Adipocyte (in vitro differentiated cells): ENCODE measurements at regions not wholly inside any gene's neighbourhood (a gene's known extent, or its start where the extent isn't known, plus 50 kb on each side); places are given as distances from the start of the nearest gene placed in this dataset.

ENCODE experiments used
- DNase-seq: peaks from one replicate; pipeline ENCODE4 v3.0.0-alpha.2; 2015; ENCODE audit warnings: low read depth
- H3K27me3 ChIP-seq: replicated peaks from 2 replicates; pipeline ENCODE4 v1.7.0; 2013; ENCODE audit warnings: mild to moderate bottlenecking, low read length, moderate library complexity; ENCODE audit not compliant: control insufficient read depth, insufficient read depth
- H3K36me3 ChIP-seq: 2 replicates; pipeline ENCODE4 v1.7.0; 2013; ENCODE audit warnings: low read length, mild to moderate bottlenecking, moderate library complexity; ENCODE audit not compliant: control insufficient read depth, insufficient read depth, severe bottlenecking
- H3K4me1 ChIP-seq: 2 replicates; pipeline ENCODE4 v1.7.0; 2013; ENCODE audit warnings: mild to moderate bottlenecking, low read length, moderate library complexity; ENCODE audit not compliant: control insufficient read depth, insufficient read depth
- H3K4me3 ChIP-seq: 2 replicates; pipeline ENCODE4 v1.7.0; 2013; ENCODE audit warnings: mild to moderate bottlenecking, low read length, moderate library complexity
- H3K9ac ChIP-seq: 2 replicates; pipeline ENCODE4 v1.7.0; 2013; ENCODE audit warnings: mild to moderate bottlenecking, low read length, moderate library complexity
- H3K9me3 ChIP-seq: 2 replicates; pipeline ENCODE4 v1.7.0; 2013; ENCODE audit warnings: mild to moderate bottlenecking, low read length, moderate library complexity; ENCODE audit not compliant: control insufficient read depth

DNA sequence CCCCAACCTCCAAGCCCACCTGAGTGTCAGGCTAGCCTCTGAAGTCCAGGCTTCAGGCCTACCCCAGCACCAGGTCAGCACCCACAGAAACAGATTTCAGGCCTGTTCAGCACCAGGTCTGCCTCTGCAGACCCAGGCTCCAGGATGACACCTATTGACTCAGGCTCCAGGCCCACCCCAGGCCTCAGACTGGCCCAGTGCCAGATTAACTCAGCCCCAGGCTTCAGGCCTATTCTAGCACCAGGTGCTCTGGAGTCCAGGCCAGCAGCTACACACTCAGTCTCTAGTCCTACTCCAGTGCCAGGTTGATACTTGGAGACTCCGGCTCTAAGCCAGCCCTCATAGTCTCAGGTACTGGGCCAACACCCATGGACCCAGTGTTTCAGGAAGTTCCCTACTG, 541.7 kb upstream of the PBX1 start:
- Histone ChIP-seq H3K9me3 (peaks cover 9% of the 10 kb centered on the region), H3K4me1 (no peaks in the 10 kb centered on the region), H3K9ac (no peak overlapping the region), H3K4me3 (no peak overlapping the region), H3K27me3 (no peaks in the 10 kb centered on the region), H3K36me3 (no peaks in the 10 kb centered on the region)
- DNase-seq = no peak

DNA sequence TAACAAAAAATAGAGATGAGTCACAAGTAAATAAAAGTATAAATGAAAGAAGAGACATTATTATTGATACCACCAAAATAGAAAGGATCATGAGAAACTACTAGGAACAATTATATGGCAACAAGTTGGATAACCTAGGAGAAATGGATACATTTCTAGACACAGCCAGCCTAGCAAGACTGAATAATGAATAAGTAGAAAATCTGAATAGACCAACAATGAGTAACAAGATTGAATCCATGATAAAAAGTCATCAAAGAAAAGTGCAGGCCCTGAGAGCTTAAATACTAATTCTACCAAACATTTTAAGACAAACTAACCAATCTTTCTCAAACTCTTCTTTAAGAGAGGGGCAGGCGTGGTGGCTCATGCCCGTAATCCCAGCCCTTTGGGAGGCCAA, 538.6 kb upstream of the PBX1 start:
- no peak overlapping the region for H3K9ac ChIP-seq
- H3K36me3 ChIP-seq = no peaks in the 10 kb centered on the region
- no peak overlapping the region for H3K4me3 ChIP-seq
- DNase-seq = no peak
- H3K27me3 ChIP-seq = no peaks in the 10 kb centered on the region
- no peaks in the 10 kb centered on the region for H3K4me1 ChIP-seq
- peaks cover 6% of the 10 kb centered on the region for H3K9me3 ChIP-seq

DNA sequence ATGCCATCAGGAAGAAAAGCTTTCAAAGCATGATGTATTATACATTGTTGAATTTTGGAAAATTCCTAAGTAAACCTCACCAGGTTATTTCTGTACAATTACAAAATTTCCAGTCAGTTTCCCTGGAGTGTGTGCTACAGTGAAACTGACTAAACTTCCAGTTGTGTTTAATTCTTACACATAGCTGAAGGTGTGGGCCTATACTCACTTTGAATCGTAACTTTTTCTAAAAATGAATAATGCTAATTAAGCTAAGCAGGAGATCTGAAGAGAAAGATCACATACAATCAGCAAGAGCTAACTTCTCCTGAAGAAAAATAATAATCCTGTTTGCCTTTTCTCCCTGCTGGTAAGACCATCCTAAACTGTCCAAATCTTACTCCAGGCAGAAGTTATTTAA, 537.2 kb upstream of the PBX1 start:
- Histone ChIP-seq H3K9me3 (peaks cover 6% of the 10 kb centered on the region), H3K27me3 (no peaks in the 10 kb centered on the region), H3K4me3 (no peak overlapping the region), H3K36me3 (no peaks in the 10 kb centered on the region), H3K4me1 (no peaks in the 10 kb centered on the region), H3K9ac (no peak overlapping the region)
- DNase-seq = no peak

DNA sequence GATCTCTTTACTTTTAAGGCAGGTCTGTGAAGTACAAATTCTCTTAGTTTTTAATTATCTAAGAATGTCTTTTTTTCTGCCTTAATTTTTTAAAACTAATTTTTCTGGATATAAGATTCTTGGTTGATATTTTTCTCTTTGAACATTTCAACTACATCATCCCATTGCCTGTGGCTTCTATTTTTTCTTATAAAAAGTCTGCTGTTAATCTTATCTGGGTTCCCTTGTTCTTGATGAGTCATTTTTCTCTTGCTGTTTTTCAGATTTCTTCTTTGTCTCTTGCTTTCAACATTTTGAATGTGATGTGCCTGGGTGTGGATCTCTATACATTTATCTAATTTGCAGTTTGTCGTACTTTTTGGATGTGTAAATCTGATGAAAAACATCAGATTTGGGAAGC, 525.2 kb upstream of the PBX1 start:
- Histone ChIP-seq H3K4me1 (no peaks in the 10 kb centered on the region), H3K9me3 (peaks cover 23% of the 10 kb centered on the region), H3K36me3 (no peaks in the 10 kb centered on the region), H3K27me3 (no peaks in the 10 kb centered on the region), H3K4me3 (no peak overlapping the region), H3K9ac (no peak overlapping the region)
- no peak for DNase-seq

DNA sequence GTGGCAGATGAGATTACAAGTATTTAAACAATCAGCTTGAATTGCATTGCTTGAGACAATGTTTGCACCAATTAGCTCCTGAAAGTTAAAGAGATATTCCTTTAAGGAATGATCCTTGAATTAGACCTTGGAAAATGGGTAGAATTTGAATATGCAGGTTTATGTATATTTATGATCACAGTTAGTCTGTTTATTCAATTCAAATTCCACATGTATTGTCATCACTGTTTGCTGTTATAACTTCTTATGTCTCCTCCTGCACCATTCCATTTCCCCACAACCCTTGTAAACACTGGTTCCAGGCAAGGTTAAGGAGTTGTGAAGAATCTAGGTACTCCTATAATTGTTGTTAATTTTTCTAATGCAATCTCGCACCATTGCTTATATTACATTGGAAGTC, 518.2 kb upstream of the PBX1 start:
- no peaks in the 10 kb centered on the region for H3K9me3 ChIP-seq
- H3K4me3 ChIP-seq = no peak overlapping the region
- no peaks in the 10 kb centered on the region for H3K27me3 ChIP-seq
- no peaks in the 10 kb centered on the region for H3K36me3 ChIP-seq
- no peak overlapping the region for H3K9ac ChIP-seq
- no peak for DNase-seq
- no peaks in the 10 kb centered on the region for H3K4me1 ChIP-seq

DNA sequence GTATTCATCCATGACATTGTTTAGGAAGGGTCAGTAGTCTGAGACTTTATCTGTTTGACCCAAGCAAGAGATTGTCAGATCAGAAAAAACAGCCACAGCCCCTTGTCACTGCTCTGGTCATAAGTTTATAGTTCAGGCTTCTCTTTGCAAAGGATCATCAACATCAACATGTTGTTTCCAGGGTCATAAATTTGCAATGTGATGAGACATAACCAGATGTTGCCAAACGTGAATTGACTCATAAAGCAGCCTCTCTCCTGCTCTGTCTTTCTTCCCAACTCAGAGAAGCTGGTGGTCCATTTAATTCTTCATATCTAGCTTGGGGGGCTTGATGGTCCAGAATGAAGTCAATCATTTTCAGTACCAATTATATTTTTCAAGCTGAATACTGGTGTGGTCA, 507.2 kb upstream of the PBX1 start:
- Histone ChIP-seq H3K36me3 (no peaks in the 10 kb centered on the region), H3K27me3 (no peaks in the 10 kb centered on the region), H3K9ac (no peak overlapping the region), H3K9me3 (no peaks in the 10 kb centered on the region), H3K4me3 (no peak overlapping the region), H3K4me1 (no peaks in the 10 kb centered on the region)
- DNase-seq = no peak

DNA sequence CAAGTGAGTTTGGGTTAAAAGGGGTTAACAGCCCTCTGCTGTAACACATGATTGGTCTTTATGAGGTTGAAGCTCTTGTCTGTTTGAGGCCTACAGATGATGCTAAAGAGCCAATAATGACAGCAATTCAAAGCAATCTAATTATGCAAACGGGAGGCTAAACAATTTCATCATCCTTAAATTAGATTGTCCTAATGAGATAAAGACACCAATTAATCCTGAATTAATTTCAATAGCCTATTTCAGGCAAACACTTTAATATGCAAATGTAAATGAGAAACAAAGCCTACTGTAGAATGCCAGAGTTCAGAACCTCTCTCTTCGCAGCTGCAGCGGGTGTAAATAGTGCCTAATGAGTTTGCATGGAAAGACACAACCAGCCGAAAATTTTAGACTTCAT, 504.7 kb upstream of the PBX1 start:
- no peak overlapping the region for H3K4me3 ChIP-seq
- H3K4me1 ChIP-seq = no peaks in the 10 kb centered on the region
- no peaks in the 10 kb centered on the region for H3K27me3 ChIP-seq
- H3K9me3 ChIP-seq = no peaks in the 10 kb centered on the region
- no peak for DNase-seq
- H3K9ac ChIP-seq = no peak overlapping the region
- H3K36me3 ChIP-seq = no peaks in the 10 kb centered on the region

DNA sequence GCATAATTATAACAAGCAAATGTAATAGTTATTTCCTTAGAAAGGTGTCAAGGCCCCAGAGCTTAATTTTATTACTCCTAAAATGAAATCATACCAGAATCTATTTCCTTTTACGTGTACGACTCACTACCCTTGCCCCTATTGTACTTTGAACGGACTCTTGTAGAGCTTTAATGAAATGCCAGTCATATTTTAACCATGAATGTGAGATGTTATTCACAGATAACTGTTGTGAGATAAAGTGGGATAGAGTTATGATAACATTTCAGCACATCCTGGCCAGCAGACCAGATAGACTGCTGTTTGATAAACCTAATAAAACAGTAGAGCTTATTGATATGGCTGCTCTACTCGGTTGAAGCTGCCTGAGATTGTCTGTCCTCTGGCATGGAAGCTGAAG, 500.8 kb upstream of the PBX1 start:
- H3K4me1 ChIP-seq = no peaks in the 10 kb centered on the region
- no peak overlapping the region for H3K4me3 ChIP-seq
- H3K27me3 ChIP-seq = no peaks in the 10 kb centered on the region
- no peaks in the 10 kb centered on the region for H3K9me3 ChIP-seq
- peak; percentile 1 for DNase-seq
- no peak overlapping the region for H3K9ac ChIP-seq
- H3K36me3 ChIP-seq = no peaks in the 10 kb centered on the region

DNA sequence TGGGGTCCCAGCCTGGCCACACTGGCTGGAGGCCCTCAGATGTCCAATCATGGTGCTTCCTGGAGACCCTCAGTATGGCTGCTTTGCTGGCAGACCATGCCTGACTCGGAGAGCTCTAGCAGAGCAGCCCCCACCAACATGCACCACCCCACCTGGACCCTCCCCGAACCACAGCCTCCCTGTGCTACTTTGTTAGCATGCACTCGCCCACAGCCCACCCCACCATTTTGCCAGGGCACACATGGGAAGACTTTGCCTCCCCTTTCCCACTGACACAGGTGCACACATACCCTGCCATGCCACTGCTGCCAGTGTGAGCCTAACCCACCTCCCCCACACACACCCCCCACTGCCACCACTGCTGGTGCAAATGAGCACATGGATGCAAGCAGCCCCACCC, 497.5 kb upstream of the PBX1 start:
- Histone ChIP-seq H3K4me1 (no peaks in the 10 kb centered on the region), H3K9me3 (no peaks in the 10 kb centered on the region), H3K36me3 (no peaks in the 10 kb centered on the region), H3K27me3 (no peaks in the 10 kb centered on the region), H3K9ac (no peak overlapping the region), H3K4me3 (no peak overlapping the region)
- DNase-seq = no peak

DNA sequence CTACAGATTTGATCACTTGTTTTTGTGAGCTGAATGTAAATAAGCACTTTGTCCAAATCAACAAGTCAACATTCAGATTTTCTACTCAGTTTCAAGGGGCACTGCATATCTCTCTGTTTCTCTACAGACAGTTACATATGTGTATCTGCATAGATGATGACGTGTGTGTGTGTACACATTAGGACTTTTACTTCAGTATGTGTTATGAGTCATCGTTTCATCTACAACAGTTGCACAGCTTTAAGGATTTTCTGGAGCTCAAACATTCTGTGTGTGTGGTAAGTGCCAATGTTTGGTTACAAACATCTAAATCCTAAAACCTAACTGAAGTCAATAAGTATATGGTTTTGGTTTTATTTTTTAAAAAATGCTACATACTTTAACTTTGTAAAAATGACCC, 494.5 kb upstream of the PBX1 start:
- H3K9ac ChIP-seq = no peak overlapping the region
- peaks cover 6% of the 10 kb centered on the region for H3K9me3 ChIP-seq
- peak; percentile 4 for DNase-seq
- no peak overlapping the region for H3K4me3 ChIP-seq
- no peaks in the 10 kb centered on the region for H3K4me1 ChIP-seq
- H3K36me3 ChIP-seq = no peaks in the 10 kb centered on the region
- H3K27me3 ChIP-seq = no peaks in the 10 kb centered on the region

DNA sequence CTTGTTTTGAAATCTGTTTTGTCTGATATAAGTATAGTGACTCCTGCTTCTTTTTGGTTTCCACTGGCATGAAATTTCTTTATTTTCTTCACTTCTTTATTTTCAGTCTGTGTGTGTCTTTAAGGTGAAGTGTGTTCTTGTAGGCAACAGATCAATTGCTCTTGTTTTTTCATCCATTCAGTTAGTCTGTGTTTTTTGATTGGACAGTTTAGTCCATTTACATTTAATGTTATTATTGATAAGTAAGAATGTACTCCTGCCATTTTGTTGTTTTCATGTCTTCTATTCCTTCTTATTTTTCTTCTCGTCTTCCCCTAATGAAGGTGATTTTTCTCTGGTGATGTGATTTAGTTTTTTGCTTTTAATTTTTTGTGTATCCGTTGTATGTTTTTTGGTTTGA, 487.7 kb upstream of the PBX1 start:
- no peak for DNase-seq
- Histone ChIP-seq H3K4me3 (peak overlapping the region; percentile 29), H3K9ac (no peak overlapping the region), H3K9me3 (peaks cover 59% of the 10 kb centered on the region), H3K36me3 (no peaks in the 10 kb centered on the region), H3K4me1 (no peaks in the 10 kb centered on the region), H3K27me3 (no peaks in the 10 kb centered on the region)

DNA sequence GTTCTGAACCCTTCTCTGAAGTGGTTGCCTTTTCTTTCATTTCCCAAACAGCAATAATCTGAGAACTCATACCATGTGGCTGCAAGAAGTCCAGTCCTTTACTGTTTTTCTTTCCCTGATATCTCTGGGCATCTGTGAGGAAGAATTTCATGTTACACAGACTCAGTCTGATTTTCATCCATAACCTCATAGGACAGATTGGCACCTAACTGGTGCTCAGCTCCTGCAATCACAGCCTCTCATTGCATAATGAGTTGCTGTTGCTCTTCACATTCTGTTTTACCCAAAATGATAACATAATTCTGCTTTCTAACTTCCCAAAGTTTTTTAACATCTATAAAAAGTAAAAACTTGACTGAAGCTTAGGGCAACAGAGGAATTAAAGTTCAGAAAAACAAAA, 472.2 kb upstream of the PBX1 start:
- no peaks in the 10 kb centered on the region for H3K36me3 ChIP-seq
- peaks cover 7% of the 10 kb centered on the region for H3K9me3 ChIP-seq
- H3K4me1 ChIP-seq = no peaks in the 10 kb centered on the region
- H3K9ac ChIP-seq = no peak overlapping the region
- H3K4me3 ChIP-seq = no peak overlapping the region
- no peaks in the 10 kb centered on the region for H3K27me3 ChIP-seq
- DNase-seq = peak; percentile 1
